ENCODE measurements at regions not wholly inside any gene's neighbourhood (a gene's known extent, or its start where the extent isn't known, plus 50 kb on each side); places are given as distances from the start of the nearest gene placed in this dataset.

GRCh38 chr2:16442971-16443370, 222.7 kb downstream of the CYRIA start (continued):
- no peak for TF ChIP-seq CTBP2 (IDR thresholded peaks at IDR 0.05; ENCODE audit: borderline replicate concordance, insufficient read depth, insufficient read length, low read length)
- no peak for TF ChIP-seq SAP30 (IDR thresholded peaks at IDR 0.05; ENCODE audit: insufficient read depth, insufficient replicate concordance, low read length)
- no peak for TF ChIP-seq SIX5 (IDR thresholded peaks at IDR 0.05; ENCODE audit: low read depth, low read length)
- TF ChIP-seq PHF8 (conservative IDR thresholded peaks at IDR 0.05; ENCODE audit: low read depth, low read length), result no peak
- no peak for TF ChIP-seq CTCF (IDR thresholded peaks at IDR 0.05; ENCODE audit: control extremely low read depth in 1 of 3, insufficient read depth in 1 of 3, low read depth in 1 of 3, low read length in 3 of 3)
- TF ChIP-seq POLR2A (IDR thresholded peaks at IDR 0.05; ENCODE audit: control extremely low read depth in 1 of 2, low read depth in 2 of 2, low read length in 2 of 2), result no peak
- TF ChIP-seq, protein P1, sequence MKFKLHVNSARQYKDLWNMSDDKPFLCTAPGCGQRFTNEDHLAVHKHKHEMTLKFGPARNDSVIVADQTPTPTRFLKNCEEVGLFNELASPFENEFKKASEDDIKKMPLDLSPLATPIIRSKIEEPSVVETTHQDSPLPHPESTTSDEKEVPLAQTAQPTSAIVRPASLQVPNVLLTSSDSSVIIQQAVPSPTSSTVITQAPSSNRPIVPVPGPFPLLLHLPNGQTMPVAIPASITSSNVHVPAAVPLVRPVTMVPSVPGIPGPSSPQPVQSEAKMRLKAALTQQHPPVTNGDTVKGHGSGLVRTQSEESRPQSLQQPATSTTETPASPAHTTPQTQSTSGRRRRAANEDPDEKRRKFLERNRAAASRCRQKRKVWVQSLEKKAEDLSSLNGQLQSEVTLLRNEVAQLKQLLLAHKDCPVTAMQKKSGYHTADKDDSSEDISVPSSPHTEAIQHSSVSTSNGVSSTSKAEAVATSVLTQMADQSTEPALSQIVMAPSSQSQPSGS (IDR thresholded peaks at IDR 0.05; ENCODE audit: low read length), result no peak

Data from H1 (cell line).